ENCODE measurements at regions not wholly inside any gene's neighbourhood (a gene's known extent, or its start where the extent isn't known, plus 50 kb on each side); places are given as distances from the start of the nearest gene placed in this dataset.

DNA sequence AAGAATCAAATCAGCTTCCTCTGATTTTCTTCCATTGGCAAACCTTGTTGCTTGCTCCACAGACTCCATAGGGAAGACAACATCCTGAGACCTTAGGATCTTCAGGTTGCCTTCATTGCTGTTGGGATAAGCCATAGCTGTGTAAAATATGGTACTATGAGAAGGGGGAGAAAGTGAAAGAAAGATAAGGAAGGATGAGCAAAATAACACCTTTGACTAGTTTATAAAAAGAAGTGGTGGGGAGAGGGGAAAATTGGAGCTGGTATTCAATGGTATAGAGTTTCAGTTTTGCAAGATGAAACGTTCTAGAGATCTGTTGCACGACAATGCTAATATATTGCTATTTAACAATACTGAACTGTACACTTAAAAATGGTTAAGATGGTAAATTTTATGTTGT, 180.4 kb upstream of the PHYHIPL start:
- H3K23ac ChIP-seq (ENCODE audit: low read depth, low read length), result no peak overlapping the region
- no peak overlapping the region for H4K91ac ChIP-seq (ENCODE audit: insufficient read depth, low read depth, low read length)
- no peak overlapping the region for H3K4me3 ChIP-seq (ENCODE audit: insufficient read depth, low read depth, low read length)
- ChIA-PET POLR2A (ENCODE audit: unreplicated experiment) (no interaction called here), CTCF (no interaction called here)
- no peak overlapping the region for H2BK5ac ChIP-seq (ENCODE audit: low read depth, low read length, poor library complexity, severe bottlenecking)
- no peak for DNase-seq
- H2BK120ac ChIP-seq (ENCODE audit: low read depth, low read length), result no peak overlapping the region
- no peaks in the 10 kb centered on the region for H3K79me1 ChIP-seq (ENCODE audit: low read depth in 1 of 2, low read length in 2 of 2)
- H3K9ac ChIP-seq (ENCODE audit: low read depth, low read length), result no peak overlapping the region
- no peak overlapping the region for H3K56ac ChIP-seq (ENCODE audit: extremely low read depth, insufficient read depth, low read length)
- no peak overlapping the region for H2AK9ac ChIP-seq (replicated peaks; ENCODE audit: low read depth, low read length, poor library complexity)
- H2BK15ac ChIP-seq (ENCODE audit: low read depth, low read length), result no peak overlapping the region
- no peak overlapping the region for H3K4ac ChIP-seq (ENCODE audit: low read depth, low read length)
- no TSS peak for BruUV-seq (replicated peaks)
- H3K27me3 ChIP-seq (ENCODE audit: control insufficient read depth, insufficient read depth, low read length), result peaks cover 2% of the 10 kb centered on the region
- H3K4me2 ChIP-seq (ENCODE audit: low read depth, low read length), result no peak overlapping the region
- no peak overlapping the region for H2BK20ac ChIP-seq (ENCODE audit: low read depth, low read length)
- no peak overlapping the region for H2AK5ac ChIP-seq (ENCODE audit: low read depth, low read length)
- H3K36me3 ChIP-seq (ENCODE audit: control insufficient read depth, insufficient read depth, low read length), result no peaks in the 10 kb centered on the region
- H3K27ac ChIP-seq (ENCODE audit: insufficient read depth, low read length), result no peak overlapping the region
- H4K8ac ChIP-seq (ENCODE audit: low read depth in 2 of 2, low read length in 2 of 2), result no peak overlapping the region
- H4K20me1 ChIP-seq (ENCODE audit: insufficient read depth, low read length), result no peaks in the 10 kb centered on the region
- in situ Hi-C loops (cut with MboI; ENCODE audit: low sequenced_read_pairs) (no loop called here), intact Hi-C loops (cut with micrococcal nuclease) (no loop called here), dilution Hi-C loops (cut with HindIII; ENCODE audit: low sequenced_read_pairs, unreplicated experiment) (no loop called here)
- H3K4me1 ChIP-seq (ENCODE audit: control insufficient read depth, insufficient read depth, low read length), result no peaks in the 10 kb centered on the region
- no peak overlapping the region for H3K18ac ChIP-seq (ENCODE audit: low read depth, low read length)
- TF ChIP-seq SMC3 (IDR thresholded peaks at IDR 0.05; ENCODE audit: low read depth, low read length), result no peak
- TF ChIP-seq FOS (IDR thresholded peaks at IDR 0.05; ENCODE audit: low read depth, low read length), result no peak
- TF ChIP-seq CHD1 (IDR thresholded peaks at IDR 0.05; ENCODE audit: low read depth, low read length), result no peak
- no peak overlapping the region for H2AFZ ChIP-seq (replicated peaks; ENCODE audit: low read length, poor library complexity)
- no peaks in the 10 kb centered on the region for H3K9me3 ChIP-seq (ENCODE audit: control insufficient read depth, insufficient read depth, low read length)
- H4K5ac ChIP-seq (ENCODE audit: low read depth, low read length), result no peak overlapping the region
- no peak for ATAC-seq (ENCODE audit: low read depth)
- no CpG with 5 or more reads among the region's 2 CpGs for WGBS, 2 experiments (ENCODE audit: extremely low coverage in 2 of 2, insufficient read length in 1 of 2)
- H3K9me1 ChIP-seq (ENCODE audit: insufficient read depth, low read length), result no peaks in the 10 kb centered on the region
- no peak overlapping the region for H3K14ac ChIP-seq (replicated peaks; ENCODE audit: low read depth, low read length)
